Stomach smooth muscle (tissue), 2 donors: ENCODE measurements at regions not wholly inside any gene's neighbourhood (a gene's known extent, or its start where the extent isn't known, plus 50 kb on each side); places are given as distances from the start of the nearest gene placed in this dataset.

Experiments
- H3K27ac ChIP-seq: one replicate; pipeline ENCODE4 v1.7.0; 2013; ENCODE audit warnings: mild to moderate bottlenecking, low read length, inconsistent platforms
- H3K27me3 ChIP-seq, 2 donors: one replicate each; pipeline ENCODE4 v1.7.0; 2013; ENCODE audit warnings: low read length in 2 of 2; ENCODE audit not compliant: insufficient read depth in 2 of 2, control insufficient read depth in 1 of 2
- H3K36me3 ChIP-seq, 2 donors: one replicate each; pipeline ENCODE4 v1.7.0; 2013; ENCODE audit warnings: low read length in 2 of 2; ENCODE audit not compliant: control insufficient read depth in 2 of 2, insufficient read depth in 2 of 2
- H3K4me1 ChIP-seq: one replicate; pipeline ENCODE4 v1.7.0; 2013; ENCODE audit warnings: low read length; ENCODE audit not compliant: control insufficient read depth, insufficient read depth
- H3K4me3 ChIP-seq, 2 donors: one replicate each; pipeline ENCODE4 v1.7.0; 2013; ENCODE audit warnings: low read length in 2 of 2
- H3K9ac ChIP-seq, 2 donors: one replicate each; pipeline ENCODE4 v1.7.0; 2013; ENCODE audit warnings: low read length in 2 of 2, mild to moderate bottlenecking in 1 of 2
- H3K9me3 ChIP-seq, 2 donors: one replicate each; pipeline ENCODE4 v1.7.0; 2013; ENCODE audit warnings: low read length in 2 of 2; ENCODE audit not compliant: control insufficient read depth in 2 of 2
- donor health status: healthy.
- donor health status: Pancreatic carcinoma.

DNA sequence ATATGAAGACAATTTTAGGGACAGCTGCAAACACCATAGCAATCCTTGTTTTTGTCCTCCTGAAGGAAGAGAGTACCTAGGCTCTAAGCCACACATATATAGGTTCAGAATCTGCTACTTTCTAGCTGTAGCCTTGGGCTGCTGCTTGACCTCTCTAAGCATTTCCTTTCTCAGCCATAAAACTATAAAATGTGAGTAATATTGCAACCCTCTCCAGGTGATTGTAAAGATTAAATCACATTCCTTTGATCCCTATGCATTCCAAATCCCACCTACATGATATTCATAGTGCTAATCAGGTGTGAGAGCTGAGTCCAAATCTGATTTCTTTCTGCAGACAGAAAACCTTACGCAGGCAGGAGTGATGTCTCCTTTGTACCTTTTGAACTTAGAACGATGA is 913.5 kb downstream of the VRK1 start:
- Histone ChIP-seq H3K4me1 (no peaks in the 10 kb centered on the region), H3K27ac (no peak overlapping the region), H3K4me3 (no peak overlapping the region), H3K9ac (no peak overlapping the region), H3K27me3 (peaks cover 0 to 5% of the 10 kb centered on the region in 2 donors), H3K36me3 (no peaks in the 10 kb centered on the region), H3K9me3 (no peaks in the 10 kb centered on the region)

- no peak overlapping the region for H3K4me3 ChIP-seq
- H3K27ac ChIP-seq, result no peak overlapping the region
- no peak overlapping the region for H3K9ac ChIP-seq
- H3K36me3 ChIP-seq, result no peaks in the 10 kb centered on the region
- H3K27me3 ChIP-seq, result no peaks in the 10 kb centered on the region
- H3K4me1 ChIP-seq, result no peaks in the 10 kb centered on the region
- H3K9me3 ChIP-seq, result no peaks in the 10 kb centered on the region
Observed at GRCh38 chr14:97712471-97712870, 915.3 kb downstream of the VRK1 start.

DNA sequence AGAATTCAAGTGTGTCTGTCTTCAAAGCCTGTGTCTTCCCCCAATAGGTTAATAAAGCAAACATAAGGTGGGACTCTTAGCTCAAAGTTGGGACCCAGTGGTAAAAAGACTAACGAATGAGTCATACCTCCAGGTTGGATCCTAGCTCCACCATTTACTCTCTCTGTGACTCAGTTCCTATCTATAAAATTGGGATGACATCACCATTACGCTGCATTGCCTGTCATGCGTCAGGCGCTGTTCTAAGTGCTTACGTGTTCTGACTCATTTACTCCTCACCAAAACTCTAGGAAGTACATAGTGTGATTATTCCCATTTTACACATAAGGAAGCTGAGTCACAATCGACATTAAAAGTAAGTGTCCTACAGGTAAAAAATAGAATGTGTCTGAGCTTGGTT is 915.8 kb downstream of the VRK1 start:
- H3K9me3 ChIP-seq, result no peaks in the 10 kb centered on the region
- H3K4me3 ChIP-seq, result no peak overlapping the region
- H3K36me3 ChIP-seq, result no peaks in the 10 kb centered on the region
- no peak overlapping the region for H3K9ac ChIP-seq
- no peak overlapping the region for H3K27ac ChIP-seq
- no peaks in the 10 kb centered on the region for H3K27me3 ChIP-seq
- no peaks in the 10 kb centered on the region for H3K4me1 ChIP-seq

DNA sequence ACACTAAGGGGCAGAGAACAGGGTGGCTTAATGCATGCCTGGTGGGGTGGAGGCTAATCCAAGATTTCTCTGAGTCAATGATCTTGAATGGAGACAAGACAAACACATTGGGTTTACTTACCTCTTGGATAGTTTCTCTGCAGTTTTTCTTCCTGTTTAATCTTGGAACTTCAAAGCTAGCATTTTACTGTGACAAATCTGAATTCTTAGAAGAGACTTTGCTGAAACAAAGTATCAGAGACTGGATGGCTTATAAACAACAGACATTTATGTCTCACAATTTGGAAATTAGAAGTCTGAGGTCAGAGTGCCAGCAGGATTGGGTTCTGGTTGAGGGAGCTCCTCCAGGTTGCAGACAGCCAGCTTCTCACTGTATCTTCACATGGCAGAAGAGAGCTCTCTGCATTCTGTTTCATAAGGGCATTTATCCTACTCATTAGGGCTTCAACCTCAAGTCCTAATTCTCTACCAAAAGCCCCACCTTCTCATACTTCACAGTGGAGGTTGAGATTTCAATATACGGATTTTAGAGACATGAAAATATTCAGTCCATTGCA is 921.8 kb downstream of the VRK1 start:
- Histone ChIP-seq H3K27ac (no peak overlapping the region), H3K4me1 (no peaks in the 10 kb centered on the region), H3K36me3 (no peaks in the 10 kb centered on the region), H3K9me3 (peaks cover 7 to 12% of the 10 kb centered on the region in 2 donors), H3K27me3 (no peaks in the 10 kb centered on the region), H3K4me3 (no peak overlapping the region), H3K9ac (no peak overlapping the region)

- Histone ChIP-seq H3K4me1 (no peaks in the 10 kb centered on the region), H3K36me3 (no peaks in the 10 kb centered on the region), H3K27me3 (peaks cover 0 to 2% of the 10 kb centered on the region in 2 donors), H3K9ac (no peak overlapping the region), H3K4me3 (no peak overlapping the region), H3K9me3 (peaks cover 10 to 12% of the 10 kb centered on the region in 2 donors), H3K27ac (no peak overlapping the region)
Observed at GRCh38 chr14:97719931-97720330, 922.7 kb downstream of the VRK1 start.

GRCh38 chr14:97723351-97723750 is 926.2 kb downstream of the VRK1 start:
- Histone ChIP-seq H3K4me1 (no peaks in the 10 kb centered on the region), H3K9ac (no peak overlapping the region), H3K9me3 (peaks cover 10 to 12% of the 10 kb centered on the region in 2 donors), H3K4me3 (no peak overlapping the region), H3K27ac (no peak overlapping the region), H3K36me3 (no peaks in the 10 kb centered on the region), H3K27me3 (peaks cover 0 to 2% of the 10 kb centered on the region in 2 donors)

GRCh38 chr14:97723819-97724218 is 926.6 kb downstream of the VRK1 start:
- peaks cover 10 to 12% of the 10 kb centered on the region in 2 donors for H3K9me3 ChIP-seq
- no peak overlapping the region for H3K27ac ChIP-seq
- no peaks in the 10 kb centered on the region for H3K4me1 ChIP-seq
- no peaks in the 10 kb centered on the region for H3K36me3 ChIP-seq
- H3K4me3 ChIP-seq, result no peak overlapping the region
- H3K9ac ChIP-seq, result no peak overlapping the region
- peaks cover 0 to 2% of the 10 kb centered on the region in 2 donors for H3K27me3 ChIP-seq

DNA sequence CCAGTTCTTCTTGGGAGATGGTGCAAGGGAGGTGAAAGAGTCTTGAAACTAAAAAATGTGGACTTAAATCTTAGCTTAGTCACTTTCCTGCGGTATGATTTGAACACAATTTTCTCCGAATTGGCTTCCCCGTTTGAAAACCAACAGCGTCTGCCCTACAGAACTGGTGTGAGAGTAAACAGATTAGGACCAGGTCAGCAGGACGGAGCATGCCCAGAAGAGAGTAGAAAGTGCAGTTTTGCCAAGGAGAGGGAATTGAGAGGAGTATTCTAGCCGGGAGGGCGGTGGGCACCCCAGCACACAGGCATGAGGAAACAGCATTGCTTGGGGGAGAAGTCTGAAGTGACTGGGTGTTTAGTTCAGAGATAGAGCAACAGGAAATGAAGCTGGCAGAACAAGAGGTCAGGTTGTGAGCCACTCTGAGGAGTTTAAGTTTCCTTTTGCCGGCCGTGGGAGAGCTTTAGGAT is 927.1 kb downstream of the VRK1 start:
- no peak overlapping the region for H3K4me3 ChIP-seq

GRCh38 chr14:97726676-97727075 is 929.5 kb downstream of the VRK1 start:
- H3K4me3 ChIP-seq, result no peak overlapping the region
- no peaks in the 10 kb centered on the region for H3K36me3 ChIP-seq
- peaks cover 7 to 9% of the 10 kb centered on the region in 2 donors for H3K9me3 ChIP-seq
- H3K4me1 ChIP-seq, result no peaks in the 10 kb centered on the region
- H3K27ac ChIP-seq, result no peak overlapping the region
- H3K27me3 ChIP-seq, result peaks cover 0 to 2% of the 10 kb centered on the region in 2 donors
- H3K9ac ChIP-seq, result no peak overlapping the region

More for the DNA sequence above, 927.1 kb downstream of the VRK1 start:
- H3K36me3 ChIP-seq, result no peaks in the 10 kb centered on the region
- H3K9ac ChIP-seq, result no peak overlapping the region
- peaks cover 10 to 12% of the 10 kb centered on the region in 2 donors for H3K9me3 ChIP-seq
- H3K27ac ChIP-seq, result no peak overlapping the region
- H3K4me1 ChIP-seq, result no peaks in the 10 kb centered on the region
- H3K27me3 ChIP-seq, result peaks cover 0 to 2% of the 10 kb centered on the region in 2 donors

- Histone ChIP-seq H3K9me3 (no peaks in the 10 kb centered on the region), H3K27ac (no peak overlapping the region), H3K27me3 (no peaks in the 10 kb centered on the region), H3K4me3 (no peak overlapping the region), H3K36me3 (no peaks in the 10 kb centered on the region), H3K4me1 (no peaks in the 10 kb centered on the region), H3K9ac (no peak overlapping the region)
Observed at GRCh38 chr14:97730706-97731105, 933.5 kb downstream of the VRK1 start.

DNA sequence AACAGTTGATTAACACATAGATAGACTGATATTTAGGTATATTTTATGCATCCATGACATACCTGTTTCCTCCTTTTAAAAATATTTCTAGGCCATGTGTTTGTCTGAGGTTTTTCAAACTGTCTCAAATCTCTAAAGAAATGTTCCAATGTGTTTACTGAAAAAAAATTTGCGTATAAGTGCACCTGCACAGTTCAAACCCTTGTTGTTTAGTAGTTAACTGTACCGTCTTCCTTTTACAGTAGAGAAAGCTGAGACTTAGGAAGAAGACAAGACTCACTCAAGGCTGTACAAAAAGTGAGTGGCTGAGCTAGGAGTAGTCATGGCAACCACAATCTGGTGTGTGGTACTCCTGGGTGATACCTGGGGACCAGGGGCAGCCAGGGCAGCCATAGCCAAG is 934.6 kb downstream of the VRK1 start:
- Histone ChIP-seq H3K9ac (no peak overlapping the region), H3K9me3 (no peaks in the 10 kb centered on the region), H3K4me1 (no peaks in the 10 kb centered on the region), H3K27ac (no peak overlapping the region), H3K4me3 (no peak overlapping the region), H3K27me3 (no peaks in the 10 kb centered on the region), H3K36me3 (no peaks in the 10 kb centered on the region)
